BE2C (cell line): ENCODE measurements at regions not wholly inside any gene's neighbourhood (a gene's known extent, or its start where the extent isn't known, plus 50 kb on each side); places are given as distances from the start of the nearest gene placed in this dataset.

Source experiments
- DNase-seq: peaks from one replicate; pipeline ENCODE4 v3.0.0-alpha.2; 2020
- H3K27me3 ChIP-seq: fragments of 250-450 bp; sonication (Bioruptor Pico); 2 replicates; pipeline ENCODE4 v1.5.1; 2020; ENCODE audit warnings: mild to moderate bottlenecking
- H3K36me3 ChIP-seq: fragments of 250-450 bp; sonication (Bioruptor Pico); 2 replicates; pipeline ENCODE4 v1.5.1; 2020; ENCODE audit warnings: mild to moderate bottlenecking
- H3K4me1 ChIP-seq: fragments of 250-450 bp; sonication (Bioruptor Pico); 2 replicates; pipeline ENCODE4 v1.5.1; 2020
- H3K4me3 ChIP-seq: 2 replicates; pipeline ENCODE4 v1.5.1; 2011; ENCODE audit warnings: low read depth, low read length
- H3K9me3 ChIP-seq: fragments of 250-450 bp; sonication (Bioruptor Pico); 2 replicates; pipeline ENCODE4 v1.5.1; 2020
- TF ChIP-seq, protein P1 (sequence below): IDR thresholded peaks from 2 replicates; pipeline ENCODE4 v1.5.1; 2012; ENCODE audit warnings: mild to moderate bottlenecking, low read depth, low read length

DNA sequence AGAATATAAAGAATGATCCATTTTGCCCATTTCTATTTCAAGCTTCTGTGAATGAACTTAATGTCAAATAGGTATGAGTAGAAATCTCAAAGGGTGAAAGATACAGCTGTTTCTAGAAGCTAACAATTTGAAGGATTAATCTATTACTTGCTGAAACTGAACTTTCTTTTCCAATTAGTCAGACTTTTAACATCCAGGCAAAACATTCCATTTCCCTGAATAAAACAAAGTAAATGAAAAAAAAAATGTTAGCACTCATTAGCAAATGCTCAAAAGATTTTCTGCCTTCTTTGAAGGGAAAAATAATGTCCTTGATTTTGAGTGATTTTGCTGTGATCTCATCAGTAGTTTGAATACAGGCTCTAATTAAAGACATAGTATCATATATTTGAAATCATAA, 447.6 kb upstream of the PRMT6 start:
- Histone ChIP-seq H3K9me3 (no peaks in the 10 kb centered on the region), H3K36me3 (no peaks in the 10 kb centered on the region), H3K4me3 (no peak overlapping the region), H3K27me3 (no peaks in the 10 kb centered on the region), H3K4me1 (no peaks in the 10 kb centered on the region)
- TF ChIP-seq, protein P1, sequence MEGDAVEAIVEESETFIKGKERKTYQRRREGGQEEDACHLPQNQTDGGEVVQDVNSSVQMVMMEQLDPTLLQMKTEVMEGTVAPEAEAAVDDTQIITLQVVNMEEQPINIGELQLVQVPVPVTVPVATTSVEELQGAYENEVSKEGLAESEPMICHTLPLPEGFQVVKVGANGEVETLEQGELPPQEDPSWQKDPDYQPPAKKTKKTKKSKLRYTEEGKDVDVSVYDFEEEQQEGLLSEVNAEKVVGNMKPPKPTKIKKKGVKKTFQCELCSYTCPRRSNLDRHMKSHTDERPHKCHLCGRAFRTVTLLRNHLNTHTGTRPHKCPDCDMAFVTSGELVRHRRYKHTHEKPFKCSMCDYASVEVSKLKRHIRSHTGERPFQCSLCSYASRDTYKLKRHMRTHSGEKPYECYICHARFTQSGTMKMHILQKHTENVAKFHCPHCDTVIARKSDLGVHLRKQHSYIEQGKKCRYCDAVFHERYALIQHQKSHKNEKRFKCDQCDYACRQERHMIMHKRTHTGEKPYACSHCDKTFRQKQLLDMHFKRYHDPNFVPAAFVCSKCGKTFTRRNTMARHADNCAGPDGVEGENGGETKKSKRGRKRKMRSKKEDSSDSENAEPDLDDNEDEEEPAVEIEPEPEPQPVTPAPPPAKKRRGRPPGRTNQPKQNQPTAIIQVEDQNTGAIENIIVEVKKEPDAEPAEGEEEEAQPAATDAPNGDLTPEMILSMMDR: no peak
- no peak for DNase-seq

DNA sequence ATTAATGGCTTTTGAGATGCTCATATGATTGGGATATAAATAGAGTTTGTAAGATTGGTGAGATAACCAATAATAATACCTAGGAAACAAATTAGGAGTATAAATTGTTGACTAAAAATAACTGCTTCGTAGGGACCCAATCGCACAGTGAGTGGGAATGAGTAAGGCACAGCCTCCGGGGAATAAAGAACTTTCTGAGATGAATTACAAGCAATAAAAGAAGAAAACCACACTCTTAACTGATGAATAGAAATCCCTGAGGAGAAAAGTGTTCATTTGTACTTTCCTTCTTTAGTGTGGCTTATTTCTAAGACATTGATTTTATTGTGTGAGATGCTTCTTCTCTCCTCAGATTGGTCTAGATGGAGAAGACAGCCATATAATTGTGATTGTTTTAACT, 443.4 kb upstream of the PRMT6 start:
- Histone ChIP-seq H3K4me3 (no peak overlapping the region), H3K36me3 (no peaks in the 10 kb centered on the region), H3K4me1 (no peaks in the 10 kb centered on the region)

DNA sequence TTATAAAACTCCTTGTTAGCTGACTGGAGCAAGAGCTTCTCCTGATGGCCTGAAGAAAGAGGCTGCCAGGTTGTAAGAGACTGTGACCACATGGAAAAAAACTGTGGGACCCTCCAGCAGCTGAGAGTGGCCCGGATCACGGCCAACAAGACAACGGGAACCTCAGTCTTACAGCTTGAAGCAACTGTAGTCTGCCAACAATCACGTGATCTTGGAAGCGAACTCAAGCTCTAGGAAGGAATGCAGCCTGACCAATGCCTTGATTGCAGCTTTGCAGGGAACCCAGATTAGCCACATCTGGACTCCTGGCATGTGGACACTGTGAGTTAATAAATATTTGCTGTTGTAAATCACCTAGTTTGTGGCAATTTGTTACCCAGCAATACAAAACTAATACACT, 442.6 kb upstream of the PRMT6 start:
- Histone ChIP-seq H3K27me3 (no peaks in the 10 kb centered on the region), H3K4me3 (no peak overlapping the region), H3K9me3 (no peaks in the 10 kb centered on the region), H3K36me3 (no peaks in the 10 kb centered on the region), H3K4me1 (no peaks in the 10 kb centered on the region)
- TF ChIP-seq, protein P1: no peak
- no peak for DNase-seq

More for the DNA sequence above, 443.4 kb upstream of the PRMT6 start:
- Histone ChIP-seq H3K27me3 (no peaks in the 10 kb centered on the region), H3K9me3 (no peaks in the 10 kb centered on the region)
- TF ChIP-seq, protein P1: no peak
- DNase-seq: no peak

DNA sequence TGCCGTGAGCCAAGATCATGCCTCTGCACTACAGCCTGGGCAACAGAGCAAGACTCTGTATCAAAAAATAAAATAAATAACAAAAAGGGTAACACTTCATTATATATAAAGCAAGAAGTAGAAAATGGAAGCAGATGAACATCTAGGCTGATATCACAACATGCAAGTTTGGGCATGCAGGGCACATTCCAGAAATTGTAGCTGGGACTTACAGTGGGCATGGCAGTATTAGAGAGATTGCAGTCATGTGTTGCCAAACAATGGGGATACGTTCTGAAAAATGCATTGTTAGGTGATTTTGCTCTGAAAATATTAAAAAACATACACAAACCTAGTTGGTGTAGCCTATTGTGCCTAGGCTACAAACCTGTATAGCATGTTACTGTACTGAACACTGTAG, 441.0 kb upstream of the PRMT6 start:
- Histone ChIP-seq H3K36me3 (no peaks in the 10 kb centered on the region), H3K27me3 (no peaks in the 10 kb centered on the region), H3K4me1 (no peaks in the 10 kb centered on the region), H3K9me3 (no peaks in the 10 kb centered on the region), H3K4me3 (no peak overlapping the region)
- no peak for DNase-seq
- TF ChIP-seq, protein P1: no peak

DNA sequence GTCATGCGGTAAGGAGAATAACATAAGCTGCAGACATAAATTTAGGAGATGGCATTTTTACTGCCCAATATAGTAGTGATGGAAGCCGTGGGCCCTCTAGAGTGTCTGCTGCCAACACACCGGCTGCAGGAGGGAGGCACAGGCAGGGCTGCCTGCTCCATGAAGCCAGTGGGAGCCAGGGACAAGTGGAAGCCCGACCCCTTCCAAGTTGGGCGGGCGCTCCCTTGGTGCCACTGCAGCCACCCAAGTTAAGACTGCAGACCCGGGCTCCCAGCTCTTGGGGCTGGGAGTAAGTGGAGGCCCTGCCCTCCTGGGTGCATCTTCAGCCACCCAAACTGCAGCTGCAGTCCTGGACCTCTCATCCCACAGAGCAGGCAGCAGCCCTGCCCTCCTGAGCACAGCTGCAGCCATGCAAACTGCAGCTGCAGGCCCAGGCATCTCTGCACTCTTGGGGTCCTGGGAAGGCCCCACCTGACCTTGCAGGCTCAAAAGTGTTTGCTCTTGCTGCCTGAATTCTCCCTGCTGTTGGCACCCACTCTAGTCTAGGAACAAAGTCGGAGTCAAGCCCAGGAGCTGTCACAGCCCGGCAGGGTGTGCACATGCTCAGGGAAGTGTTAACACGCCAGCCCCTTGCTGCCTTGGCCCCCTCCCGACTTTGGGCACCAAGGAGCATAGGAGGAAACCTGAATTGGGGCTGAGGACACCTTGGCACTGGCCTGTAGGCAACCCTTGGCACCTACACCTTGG, 437.2 kb upstream of the PRMT6 start:
- TF ChIP-seq, protein P1: no peak
- Histone ChIP-seq H3K27me3 (no peaks in the 10 kb centered on the region), H3K9me3 (no peaks in the 10 kb centered on the region), H3K36me3 (no peaks in the 10 kb centered on the region), H3K4me3 (no peak overlapping the region), H3K4me1 (no peaks in the 10 kb centered on the region)
- no peak for DNase-seq

DNA sequence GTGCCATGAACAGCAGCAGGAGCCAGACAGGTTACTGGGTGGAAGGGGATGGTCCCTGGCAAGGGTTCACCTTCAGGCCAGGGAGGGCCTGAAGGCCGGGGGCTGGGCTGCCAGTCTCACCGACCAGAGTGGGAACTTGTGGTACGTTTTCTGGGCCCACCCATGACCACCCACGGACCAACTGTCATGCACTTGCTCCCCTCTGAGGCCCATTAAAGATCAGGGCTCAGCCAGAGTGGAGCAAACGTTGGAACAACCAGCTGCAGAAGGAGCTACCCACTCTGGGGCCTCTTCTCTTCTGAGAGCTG, 436.7 kb upstream of the PRMT6 start:
- Histone ChIP-seq H3K36me3 (no peaks in the 10 kb centered on the region), H3K4me1 (no peaks in the 10 kb centered on the region), H3K27me3 (no peaks in the 10 kb centered on the region), H3K4me3 (no peak overlapping the region), H3K9me3 (no peaks in the 10 kb centered on the region)
- TF ChIP-seq, protein P1: no peak
- DNase-seq: no peak
